ENCODE measurements at regions not wholly inside any gene's neighbourhood (a gene's known extent, or its start where the extent isn't known, plus 50 kb on each side); places are given as distances from the start of the nearest gene placed in this dataset.

DNA sequence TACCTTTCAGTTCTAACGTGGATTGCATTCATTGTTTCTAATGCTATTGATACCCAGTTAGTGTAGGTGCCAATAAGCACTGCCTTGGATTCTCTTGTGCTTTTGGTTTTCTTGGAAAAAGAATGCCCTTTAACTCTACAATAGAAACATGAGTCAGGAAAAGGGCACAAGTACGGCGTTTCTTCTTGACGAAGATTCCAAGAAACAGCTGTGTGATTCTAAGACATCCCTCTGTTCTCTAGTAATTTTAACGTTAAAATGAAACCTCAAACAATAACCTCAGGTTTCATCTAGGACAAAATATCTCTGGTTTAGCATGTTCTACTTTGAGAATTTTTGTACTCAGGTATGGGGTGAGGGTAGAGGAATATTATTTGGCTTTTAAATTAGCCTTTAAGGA is 540.5 kb upstream of the ATP11B start:
- Histone ChIP-seq H3K79me2 (ENCODE audit: low read depth) (no peaks in the 10 kb centered on the region), H3K9me3 (ENCODE audit: insufficient read depth, low read depth) (no peaks in the 10 kb centered on the region), H3K4me3 (no peak overlapping the region), H4K20me1 (ENCODE audit: insufficient read depth) (no peaks in the 10 kb centered on the region), H3K9me2 (ENCODE audit: insufficient read depth) (no peaks in the 10 kb centered on the region), H3K36me3 (ENCODE audit: low read depth) (no peaks in the 10 kb centered on the region), H3K4me1 (replicated peaks; ENCODE audit: insufficient read depth) (no peaks in the 10 kb centered on the region), H3K4me2 (no peak overlapping the region), H3K27ac (no peak overlapping the region), H3K27me3 (ENCODE audit: insufficient read depth, low read depth) (no peaks in the 10 kb centered on the region), H3F3A (ENCODE audit: insufficient read depth, low read depth) (no peaks in the 10 kb centered on the region), H2AFZ (no peak overlapping the region)
- TF ChIP-seq CTCF (conservative IDR thresholded peaks at IDR 0.05): no peak
- no peak for TF ChIP-seq EZH2 (IDR thresholded peaks at IDR 0.05; ENCODE audit: low read depth)
- CTCF ChIA-PET: no interaction called here
- POLR2A ChIA-PET (ENCODE audit: unreplicated experiment): no interaction called here
- peak in 1 of 2 experiments; percentile 17 for DNase-seq
- no TSS peak for BruUV-seq (replicated peaks)
- intact Hi-C loops (cut with micrococcal nuclease; ENCODE audit: unreplicated experiment): loop anchor here (10.0 kb wide), 1 partner anchor 1038 kb away; no protein-coding TSS in a partner anchor

GRCh38 chr3:182255158-182255557 is 538.1 kb upstream of the ATP11B start:
- TF ChIP-seq CTCF (conservative IDR thresholded peaks at IDR 0.05) (no peak), EZH2 (IDR thresholded peaks at IDR 0.05; ENCODE audit: low read depth) (no peak)
- H3K4me2 ChIP-seq: no peak overlapping the region
- no peak overlapping the region for H3K4me3 ChIP-seq
- no peaks in the 10 kb centered on the region for H3K9me3 ChIP-seq (ENCODE audit: insufficient read depth, low read depth)
- no peaks in the 10 kb centered on the region for H3K36me3 ChIP-seq (ENCODE audit: low read depth)
- no peaks in the 10 kb centered on the region for H3K9me2 ChIP-seq (ENCODE audit: insufficient read depth)
- POLR2A ChIA-PET (ENCODE audit: unreplicated experiment): no interaction called here
- H2AFZ ChIP-seq: no peak overlapping the region
- no peaks in the 10 kb centered on the region for H3K79me2 ChIP-seq (ENCODE audit: low read depth)
- no peaks in the 10 kb centered on the region for H4K20me1 ChIP-seq (ENCODE audit: insufficient read depth)
- no peak for DNase-seq
- H3K4me1 ChIP-seq (replicated peaks; ENCODE audit: insufficient read depth): no peaks in the 10 kb centered on the region
- no TSS peak for BruUV-seq (replicated peaks)
- H3K27ac ChIP-seq: no peak overlapping the region
- H3F3A ChIP-seq (ENCODE audit: insufficient read depth, low read depth): no peaks in the 10 kb centered on the region
- no peaks in the 10 kb centered on the region for H3K27me3 ChIP-seq (ENCODE audit: insufficient read depth, low read depth)
- CTCF ChIA-PET: no interaction called here
- intact Hi-C loops (cut with micrococcal nuclease; ENCODE audit: unreplicated experiment): loop anchor here (5.0 to 10.0 kb wide), 3 partner anchors 308 to 1040 kb away; no protein-coding TSS in a partner anchor

DNA sequence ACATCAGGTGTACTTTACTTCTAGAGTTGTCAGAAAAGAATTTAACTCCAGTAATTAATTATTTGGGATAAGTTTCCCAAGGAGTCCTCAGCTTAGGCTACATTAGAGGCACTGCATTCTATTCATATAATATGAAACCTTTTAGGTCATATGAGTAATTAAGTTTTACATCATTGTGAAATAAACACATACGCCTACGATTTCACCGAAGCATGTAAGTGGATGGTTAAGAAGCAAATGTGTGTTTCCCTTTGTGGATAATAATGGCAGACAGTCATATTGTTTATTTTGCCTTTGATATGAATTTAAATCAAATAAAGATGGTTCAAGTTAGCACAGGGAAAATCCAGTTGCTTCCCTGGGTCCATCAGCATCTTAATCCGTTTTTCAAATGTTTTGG is 535.9 kb upstream of the ATP11B start:
- no peaks in the 10 kb centered on the region for H4K20me1 ChIP-seq (ENCODE audit: insufficient read depth)
- CTCF ChIA-PET: no interaction called here
- intact Hi-C loops (cut with micrococcal nuclease; ENCODE audit: unreplicated experiment): loop anchor here (5.0 to 10.0 kb wide), 3 partner anchors 310 to 1043 kb away; no protein-coding TSS in a partner anchor

More for the DNA sequence above, 535.9 kb upstream of the ATP11B start:
- Histone ChIP-seq H3K79me2 (ENCODE audit: low read depth) (no peaks in the 10 kb centered on the region), H2AFZ (no peak overlapping the region), H3K4me1 (replicated peaks; ENCODE audit: insufficient read depth) (no peaks in the 10 kb centered on the region), H3F3A (ENCODE audit: insufficient read depth, low read depth) (no peaks in the 10 kb centered on the region), H3K9me2 (ENCODE audit: insufficient read depth) (no peaks in the 10 kb centered on the region), H3K9me3 (ENCODE audit: insufficient read depth, low read depth) (no peaks in the 10 kb centered on the region), H3K36me3 (ENCODE audit: low read depth) (no peaks in the 10 kb centered on the region), H3K4me2 (no peak overlapping the region), H3K4me3 (no peak overlapping the region), H3K27me3 (ENCODE audit: insufficient read depth, low read depth) (no peaks in the 10 kb centered on the region), H3K27ac (no peak overlapping the region)
- no peak for TF ChIP-seq EZH2 (IDR thresholded peaks at IDR 0.05; ENCODE audit: low read depth)
- no peak for TF ChIP-seq CTCF (conservative IDR thresholded peaks at IDR 0.05)
- no TSS peak for BruUV-seq (replicated peaks)
- peak in 1 of 2 experiments; percentile 9 for DNase-seq
- POLR2A ChIA-PET (ENCODE audit: unreplicated experiment): no interaction called here

Measured in PC-9 (cell line).